HG03565 (cell line): ENCODE measurements at regions not wholly inside any gene's neighbourhood (a gene's known extent, or its start where the extent isn't known, plus 50 kb on each side); places are given as distances from the start of the nearest gene placed in this dataset.

Experiments used
- ATAC-seq: cut with Tn5 transposase; IDR thresholded peaks from one replicate; pipeline ENCODE4 v1.9.1; 2021; ENCODE audit warnings: mild to moderate bottlenecking, moderate library complexity; ENCODE audit not compliant: unreplicated experiment

GRCh38 chr14:71525663-71526221 is 406.5 kb upstream of the RGS6 start:
- ATAC-seq: no peak

DNA sequence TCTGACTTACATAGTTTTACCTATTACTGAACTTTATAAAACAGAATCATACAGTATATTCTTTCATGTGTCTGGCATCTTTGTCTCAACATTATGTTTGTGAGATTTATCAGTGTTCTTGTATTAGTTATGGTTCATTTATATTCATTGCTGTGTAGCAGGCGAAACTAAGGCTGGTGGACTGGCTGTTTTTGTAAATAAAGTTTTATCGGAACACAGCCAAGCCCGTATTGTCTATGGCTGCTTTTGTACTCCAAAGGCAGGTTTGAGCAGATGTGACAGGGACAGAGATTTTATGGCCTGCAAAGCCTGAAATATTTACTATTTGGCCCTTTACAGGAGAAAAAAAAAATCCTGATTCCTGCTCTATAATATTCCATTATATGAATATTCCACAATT is 405.8 kb upstream of the RGS6 start:
- ATAC-seq: no peak

DNA sequence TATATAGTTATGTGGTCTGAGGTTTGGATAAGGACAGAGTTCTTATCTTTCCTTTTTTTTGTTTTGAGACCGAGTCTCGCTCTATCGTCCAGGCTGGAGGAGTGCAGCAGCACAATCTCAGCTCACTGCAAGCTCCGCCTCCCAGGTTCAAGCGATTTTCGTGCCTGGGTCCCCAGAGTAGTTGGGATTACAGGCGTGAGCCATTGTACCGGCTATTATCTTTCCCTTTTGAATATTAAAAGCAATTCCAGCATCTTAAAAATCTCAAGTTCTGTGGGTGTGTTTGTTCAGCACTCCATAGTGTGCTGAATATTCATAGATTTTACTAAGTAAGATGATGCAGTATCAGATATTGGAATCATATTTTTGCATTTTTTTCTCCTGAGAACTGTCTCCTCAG is 404.4 kb upstream of the RGS6 start:
- ATAC-seq: no peak

DNA sequence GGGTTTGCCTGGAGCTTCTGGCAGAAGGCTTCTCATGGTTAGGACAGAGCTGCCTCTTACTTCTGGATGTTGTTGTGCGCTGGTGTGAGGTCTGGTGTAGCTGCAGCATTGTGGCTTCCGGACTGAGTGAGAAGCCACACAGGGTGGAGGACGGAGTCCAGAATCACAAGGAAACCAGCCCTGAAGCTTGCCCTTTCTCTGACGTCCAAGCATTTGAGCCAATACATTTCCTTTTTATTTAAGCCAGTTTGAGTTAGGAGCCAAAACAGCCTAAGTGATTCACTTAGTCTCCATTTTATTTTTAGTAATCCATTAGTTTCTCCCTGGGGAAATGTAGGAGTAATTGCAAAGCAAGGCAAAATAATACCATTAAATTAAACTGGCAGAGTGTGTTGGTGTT is 402.4 kb upstream of the RGS6 start:
- ATAC-seq: no peak

DNA sequence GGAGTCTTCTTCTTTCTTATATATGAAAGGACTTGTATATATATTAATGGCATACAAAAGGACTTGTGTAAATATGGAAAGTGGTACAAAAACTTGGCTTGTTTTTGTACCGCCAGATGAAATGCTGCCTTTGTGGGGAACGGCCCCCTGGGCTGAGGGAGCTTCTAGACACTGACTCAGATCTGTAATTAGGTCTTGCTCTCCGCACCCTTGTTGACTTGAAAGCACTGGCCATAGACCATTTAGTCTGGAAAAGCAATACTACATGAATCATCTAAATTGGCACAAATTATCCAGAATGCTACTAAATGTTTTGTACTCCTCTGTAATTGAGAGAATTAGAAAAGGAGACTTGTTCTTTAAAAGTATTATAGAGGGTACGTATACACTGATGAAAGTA is 399.9 kb upstream of the RGS6 start:
- no peak for ATAC-seq

DNA sequence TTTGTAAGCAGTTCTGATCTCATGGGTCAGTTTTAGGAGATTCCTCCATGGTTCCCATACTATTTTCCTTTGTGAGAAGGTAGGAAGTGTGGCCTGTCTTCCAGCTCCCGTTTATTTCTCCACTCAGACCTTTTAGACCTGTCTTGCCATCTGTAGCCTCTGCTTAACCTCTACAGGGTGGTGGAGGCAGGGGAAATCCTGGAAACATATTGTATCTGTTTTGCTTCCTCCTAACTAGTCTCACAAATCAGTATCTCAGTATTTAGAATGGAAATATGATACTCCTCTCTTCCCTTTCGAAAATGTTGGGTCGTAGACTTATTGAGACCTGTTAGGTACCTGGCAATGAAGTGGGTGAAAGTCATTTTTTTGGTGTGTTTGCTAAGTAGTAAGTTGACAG is 399.4 kb upstream of the RGS6 start:
- ATAC-seq: no peak

DNA sequence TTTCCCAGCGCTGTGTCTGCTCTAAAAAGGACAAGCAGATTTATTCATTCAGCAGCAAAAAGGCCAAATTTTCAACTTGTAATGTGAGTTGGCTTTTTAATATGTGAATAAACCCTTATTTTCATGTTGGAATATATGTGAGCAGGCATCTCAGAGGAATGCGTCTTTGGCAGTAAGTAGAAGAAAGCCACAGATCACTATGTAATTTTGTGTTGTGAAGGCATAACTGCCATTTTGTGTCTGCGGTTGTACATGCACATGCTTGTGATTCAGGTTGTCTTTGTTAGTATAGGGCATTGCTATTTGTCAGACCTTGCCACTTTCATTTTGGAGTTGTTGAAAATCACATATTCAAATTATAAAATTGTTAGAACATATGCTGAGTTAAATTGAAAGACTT is 398.8 kb upstream of the RGS6 start:
- no peak for ATAC-seq

DNA sequence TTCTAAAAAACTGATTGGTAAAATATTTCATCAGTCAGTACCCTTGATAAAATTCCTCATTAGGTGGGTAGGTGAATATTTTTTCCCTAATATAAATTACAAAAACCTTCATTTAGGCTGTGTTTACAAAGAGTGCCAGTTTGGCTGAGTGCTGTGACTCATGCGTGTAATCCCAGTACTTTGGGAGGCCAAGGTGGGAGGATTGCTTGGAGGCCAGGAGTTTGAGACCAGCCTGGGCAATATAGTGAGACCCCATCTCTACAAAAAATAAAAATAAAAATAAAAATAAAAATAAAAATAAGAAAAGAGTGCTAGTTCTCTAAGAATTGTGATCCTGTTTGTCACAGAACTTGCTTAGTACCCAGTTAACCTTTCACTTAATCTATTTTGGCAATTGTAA is 398.4 kb upstream of the RGS6 start:
- ATAC-seq: no peak

GRCh38 chr14:71534506-71534905 is 397.7 kb upstream of the RGS6 start:
- no peak for ATAC-seq

- ATAC-seq: no peak
These were observed 396.1 kb upstream of the RGS6 start for GRCh38 chr14:71536015-71536740.

- no peak for ATAC-seq
These were observed 395.1 kb upstream of the RGS6 start for GRCh38 chr14:71536927-71537772.

GRCh38 chr14:71538288-71538687 is 393.9 kb upstream of the RGS6 start:
- ATAC-seq: no peak

DNA sequence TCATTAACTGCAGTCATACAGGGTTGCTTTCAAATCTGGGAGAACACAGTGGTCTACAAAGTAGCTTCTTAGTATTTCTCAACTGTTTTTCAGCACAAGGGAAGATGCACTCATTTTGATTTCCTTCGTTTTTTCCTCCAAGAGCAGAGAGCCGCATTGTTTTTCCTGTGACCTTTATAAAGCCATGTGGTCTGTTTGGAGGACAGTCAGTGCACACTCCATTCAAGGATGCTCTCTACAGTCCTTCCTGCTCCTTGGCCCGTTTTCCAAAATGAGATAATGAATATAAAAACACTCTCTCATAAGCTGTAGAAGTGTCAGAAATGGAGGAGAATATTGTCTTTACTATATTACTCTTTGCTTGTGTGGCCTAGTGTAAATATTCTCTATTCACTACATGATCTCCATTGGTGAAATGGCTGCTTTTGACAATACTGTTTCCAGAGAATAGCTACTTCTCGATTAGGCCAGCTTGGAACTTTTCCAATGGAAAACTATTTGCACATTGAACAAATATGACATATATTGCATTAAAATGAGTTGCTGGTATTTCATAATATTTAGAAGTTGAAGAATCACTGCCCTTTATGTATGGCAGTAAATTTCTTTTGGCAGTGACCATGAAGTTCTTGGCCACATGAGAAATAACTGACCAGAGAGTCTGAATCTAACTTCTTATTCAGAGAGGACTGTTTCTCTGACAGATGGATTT is 393.1 kb upstream of the RGS6 start:
- ATAC-seq: no peak

GRCh38 chr14:71539650-71540285 is 392.5 kb upstream of the RGS6 start:
- ATAC-seq: no peak

DNA sequence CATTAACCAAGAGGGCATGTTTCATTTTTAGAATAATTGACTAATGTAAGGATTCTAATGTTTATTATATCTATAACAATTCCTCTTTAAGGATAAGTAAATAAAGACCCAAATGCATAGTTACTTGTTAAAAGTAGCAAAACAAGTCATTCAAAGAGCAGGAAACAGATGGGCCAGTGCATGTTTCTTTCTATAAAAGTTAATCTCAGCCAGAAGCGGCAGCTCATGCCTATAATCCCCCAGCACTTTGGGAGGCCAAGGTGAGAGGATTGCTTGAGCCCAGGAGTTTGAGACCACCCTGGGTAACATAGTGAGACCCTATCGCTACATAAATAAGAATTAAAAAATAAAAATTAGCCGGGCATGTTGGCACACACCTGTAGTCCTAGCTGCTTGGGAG is 391.0 kb upstream of the RGS6 start:
- ATAC-seq: no peak

GRCh38 chr14:71541973-71542690 is 390.1 kb upstream of the RGS6 start:
- ATAC-seq: no peak

- ATAC-seq: no peak
These were observed 382.7 kb upstream of the RGS6 start for GRCh38 chr14:71549421-71550050.

DNA sequence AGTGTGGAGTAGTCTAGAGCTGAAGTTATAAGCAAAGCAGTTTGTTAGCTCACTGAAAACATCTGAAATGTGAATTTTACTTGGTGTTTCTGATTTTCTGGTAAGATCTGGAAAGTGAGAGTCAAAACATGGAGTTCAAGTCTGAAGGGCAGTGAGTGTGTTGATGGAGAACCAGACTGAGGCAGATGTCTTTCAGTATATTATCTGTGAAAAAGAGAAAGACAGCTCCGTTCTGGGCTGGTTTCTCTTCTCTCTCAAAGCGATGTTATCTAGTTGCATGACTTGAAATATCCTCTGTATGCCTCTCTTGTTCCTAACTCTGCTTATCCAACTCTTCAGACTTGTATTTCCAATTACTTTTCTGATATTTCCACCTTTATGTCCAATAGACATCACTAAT is 381.9 kb upstream of the RGS6 start:
- ATAC-seq: no peak

GRCh38 chr14:71551291-71551950 is 380.8 kb upstream of the RGS6 start:
- ATAC-seq: no peak
